ENCODE measurements at regions not wholly inside any gene's neighbourhood (a gene's known extent, or its start where the extent isn't known, plus 50 kb on each side); places are given as distances from the start of the nearest gene placed in this dataset.

- TF ChIP-seq SETDB1 (IDR thresholded peaks at IDR 0.05; ENCODE audit: insufficient read length, low read length) (peak; percentile 30), ZNF335 (tag by site-specific recombination; conservative IDR thresholded peaks at IDR 0.05) (peak; percentile 47; the same call in 1 of the 2 replicates), GLIS2 (tag by site-specific recombination; IDR thresholded peaks at IDR 0.05) (no peak), ZNF76 (tag by site-specific recombination; IDR thresholded peaks at IDR 0.05; ENCODE audit: borderline replicate concordance, low read depth) (peak; percentile 32; the same call in 1 of the 2 replicates), ZNF48 (tag by site-specific recombination; IDR thresholded peaks at IDR 0.05) (no peak), ZNF555 (tag by site-specific recombination; conservative IDR thresholded peaks at IDR 0.05) (no peak), ZBTB10 (tag by site-specific recombination; IDR thresholded peaks at IDR 0.05) (no peak), ZNF354C (tag by site-specific recombination; IDR thresholded peaks at IDR 0.05; ENCODE audit: borderline replicate concordance, low read depth) (no peak), ZNF404 (tag by site-specific recombination; IDR thresholded peaks at IDR 0.05) (no peak), ZNF510 (tag by site-specific recombination; IDR thresholded peaks at IDR 0.05; ENCODE audit: insufficient replicate concordance) (no peak), ZNF677 (tag by site-specific recombination; IDR thresholded peaks at IDR 0.05) (no peak), ZNF654 (tag by site-specific recombination; IDR thresholded peaks at IDR 0.05; ENCODE audit: low read depth) (peak; percentile 41; the same call in 1 of the 2 replicates), ZNF19 (tag by site-specific recombination; IDR thresholded peaks at IDR 0.05; ENCODE audit: low read depth) (no peak), ZNF768 (tag by site-specific recombination; IDR thresholded peaks at IDR 0.05) (no peak), ZNF548 (tag by site-specific recombination; IDR thresholded peaks at IDR 0.05) (no peak), ZNF707 (tag by site-specific recombination; IDR thresholded peaks at IDR 0.05) (no peak), ZNF214 (tag by site-specific recombination; IDR thresholded peaks at IDR 0.05; ENCODE audit: borderline replicate concordance) (no peak), ZNF658 (tag by site-specific recombination; IDR thresholded peaks at IDR 0.05) (no peak), ZNF501 (tag by site-specific recombination; IDR thresholded peaks at IDR 0.05) (no peak), ZNF211 (tag by site-specific recombination; IDR thresholded peaks at IDR 0.05; ENCODE audit: low read depth) (no peak), ZNF561 (tag by site-specific recombination; IDR thresholded peaks at IDR 0.05; ENCODE audit: borderline replicate concordance) (peak; percentile 66), ZNF513 (tag by site-specific recombination; IDR thresholded peaks at IDR 0.05) (no peak), ATF2 (tag by site-specific recombination; IDR thresholded peaks at IDR 0.05; ENCODE audit: low read depth) (no peak), GLIS1 (tag by site-specific recombination; IDR thresholded peaks at IDR 0.05) (no peak), ZNF747 (tag by site-specific recombination; IDR thresholded peaks at IDR 0.05) (no peak), ZFHX2 (tag by site-specific recombination; conservative IDR thresholded peaks at IDR 0.05) (no peak), ZNF394 (tag by site-specific recombination; IDR thresholded peaks at IDR 0.05; ENCODE audit: borderline replicate concordance) (0 out of 2 replicates have a peak, but pooled peaks have one; percentile 25), SP7 (tag by site-specific recombination; IDR thresholded peaks at IDR 0.05) (0 out of 2 replicates have a peak, but pooled peaks have one; percentile 25), BCL11B (tag by site-specific recombination; IDR thresholded peaks at IDR 0.05; ENCODE audit: low read depth) (no peak), ZIC2 (tag by site-specific recombination; IDR thresholded peaks at IDR 0.05) (no peak), ZNF704 (tag by site-specific recombination; IDR thresholded peaks at IDR 0.05) (no peak), RBAK (tag by site-specific recombination; IDR thresholded peaks at IDR 0.05) (no peak), ZBTB48 (tag by site-specific recombination; IDR thresholded peaks at IDR 0.05) (no peak), GFI1B (tag by site-specific recombination; IDR thresholded peaks at IDR 0.05) (no peak), HOXA7 (CRISPR knock-in tag; IDR thresholded peaks at IDR 0.05; ENCODE audit: borderline replicate concordance) (no peak)
Measured at GRCh38 chr13:44191504-44192171, 182.0 kb upstream of the SERP2 start (continued).
